ENCODE measurements at regions not wholly inside any gene's neighbourhood (a gene's known extent, or its start where the extent isn't known, plus 50 kb on each side); places are given as distances from the start of the nearest gene placed in this dataset.

GRCh38 chr5:110812639-110813038 is 73.8 kb downstream of the SLC25A46 start:
- H3K36me3 Mint-ChIP-seq (ENCODE audit: low read depth): no peaks in the 10 kb centered on the region
- ChIA-PET CTCF (no interaction called here), POLR2A (no interaction called here)
- H3K27ac Mint-ChIP-seq: no peak overlapping the region
- no peaks in the 10 kb centered on the region for H3K9me3 Mint-ChIP-seq
- H3K4me3 Mint-ChIP-seq: no peak overlapping the region
- H3K4me1 Mint-ChIP-seq (ENCODE audit: low read depth): no peaks in the 10 kb centered on the region
- TF ChIP-seq, protein P1, sequence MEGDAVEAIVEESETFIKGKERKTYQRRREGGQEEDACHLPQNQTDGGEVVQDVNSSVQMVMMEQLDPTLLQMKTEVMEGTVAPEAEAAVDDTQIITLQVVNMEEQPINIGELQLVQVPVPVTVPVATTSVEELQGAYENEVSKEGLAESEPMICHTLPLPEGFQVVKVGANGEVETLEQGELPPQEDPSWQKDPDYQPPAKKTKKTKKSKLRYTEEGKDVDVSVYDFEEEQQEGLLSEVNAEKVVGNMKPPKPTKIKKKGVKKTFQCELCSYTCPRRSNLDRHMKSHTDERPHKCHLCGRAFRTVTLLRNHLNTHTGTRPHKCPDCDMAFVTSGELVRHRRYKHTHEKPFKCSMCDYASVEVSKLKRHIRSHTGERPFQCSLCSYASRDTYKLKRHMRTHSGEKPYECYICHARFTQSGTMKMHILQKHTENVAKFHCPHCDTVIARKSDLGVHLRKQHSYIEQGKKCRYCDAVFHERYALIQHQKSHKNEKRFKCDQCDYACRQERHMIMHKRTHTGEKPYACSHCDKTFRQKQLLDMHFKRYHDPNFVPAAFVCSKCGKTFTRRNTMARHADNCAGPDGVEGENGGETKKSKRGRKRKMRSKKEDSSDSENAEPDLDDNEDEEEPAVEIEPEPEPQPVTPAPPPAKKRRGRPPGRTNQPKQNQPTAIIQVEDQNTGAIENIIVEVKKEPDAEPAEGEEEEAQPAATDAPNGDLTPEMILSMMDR (IDR thresholded peaks at IDR 0.05): no peak
- H3K27me3 Mint-ChIP-seq: peaks cover 4% of the 10 kb centered on the region
- DNase-seq (no peak), ATAC-seq (no peak)
- intact Hi-C loops (cut with micrococcal nuclease): no loop called here

- intact Hi-C loops (cut with micrococcal nuclease): no loop called here
- ATAC-seq: no peak
- H3K27ac Mint-ChIP-seq: no peak overlapping the region
- H3K4me3 Mint-ChIP-seq: no peak overlapping the region
- TF ChIP-seq, protein P1 (IDR thresholded peaks at IDR 0.05): no peak
- no peaks in the 10 kb centered on the region for H3K4me1 Mint-ChIP-seq (ENCODE audit: low read depth)
- no peak for DNase-seq
- peaks cover 5% of the 10 kb centered on the region for H3K27me3 Mint-ChIP-seq
- ChIA-PET POLR2A (no interaction called here), CTCF (no interaction called here)
- no peaks in the 10 kb centered on the region for H3K9me3 Mint-ChIP-seq
- no peaks in the 10 kb centered on the region for H3K36me3 Mint-ChIP-seq (ENCODE audit: low read depth)
Measured at GRCh38 chr5:110815916-110816605, 77.3 kb downstream of the SLC25A46 start.

DNA sequence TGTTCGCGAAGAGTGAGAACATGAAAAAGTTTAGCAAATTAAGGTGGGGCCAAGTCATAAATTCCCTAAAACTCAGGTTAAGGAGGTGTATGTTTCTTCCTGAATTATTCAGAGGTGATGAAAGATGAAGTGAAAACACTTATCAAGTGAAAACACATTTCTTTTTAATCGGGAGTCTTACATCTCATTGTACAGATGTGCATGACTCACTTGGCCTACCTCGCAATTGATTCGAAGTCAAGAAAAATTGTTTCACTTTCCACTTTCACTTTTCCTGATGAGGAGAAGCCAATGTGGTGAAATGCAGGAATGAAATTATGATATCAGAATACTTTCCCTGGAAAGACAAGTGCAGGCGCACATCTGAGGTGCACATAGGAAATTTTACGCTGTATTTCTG is 78.7 kb downstream of the SLC25A46 start:
- Mint-ChIP-seq H3K27ac (no peak overlapping the region), H3K27me3 (peaks cover 6% of the 10 kb centered on the region), H3K36me3 (ENCODE audit: low read depth) (no peaks in the 10 kb centered on the region), H3K4me1 (ENCODE audit: low read depth) (no peaks in the 10 kb centered on the region), H3K4me3 (no peak overlapping the region), H3K9me3 (no peaks in the 10 kb centered on the region)
- TF ChIP-seq, protein P1 (IDR thresholded peaks at IDR 0.05): no peak
- no peak for DNase-seq
- no peak for ATAC-seq
- ChIA-PET CTCF (no interaction called here), POLR2A (no interaction called here)
- intact Hi-C loops (cut with micrococcal nuclease): no loop called here

DNA sequence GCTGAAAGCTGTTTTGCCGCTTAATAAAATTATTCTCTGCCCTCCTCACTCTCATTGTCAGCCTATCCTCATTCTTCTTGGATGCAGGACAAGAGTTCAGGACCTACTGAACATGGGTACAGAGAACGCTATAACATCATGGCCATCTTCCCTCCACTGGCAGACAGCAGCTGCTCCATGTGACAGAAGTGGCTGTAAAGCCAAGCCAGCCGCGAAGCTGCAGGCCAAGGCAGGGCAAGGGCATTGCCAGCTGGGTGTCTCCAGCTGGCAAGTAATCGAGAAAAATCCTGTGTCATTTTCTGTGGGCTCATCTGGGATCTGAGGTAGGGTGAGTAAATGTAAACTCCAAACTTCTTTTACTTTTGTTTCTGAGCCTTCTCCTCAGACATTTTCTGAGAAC is 84.8 kb downstream of the SLC25A46 start:
- Mint-ChIP-seq H3K36me3 (ENCODE audit: low read depth) (no peaks in the 10 kb centered on the region), H3K27me3 (peaks cover 3% of the 10 kb centered on the region), H3K4me3 (no peak overlapping the region), H3K9me3 (peaks cover 23% of the 10 kb centered on the region), H3K27ac (no peak overlapping the region), H3K4me1 (ENCODE audit: low read depth) (no peaks in the 10 kb centered on the region)
- ChIA-PET CTCF (no interaction called here), POLR2A (no interaction called here)
- no peak for DNase-seq
- TF ChIP-seq, protein P1 (IDR thresholded peaks at IDR 0.05): no peak
- intact Hi-C loops (cut with micrococcal nuclease): no loop called here
- ATAC-seq: no peak

- Mint-ChIP-seq H3K4me1 (ENCODE audit: low read depth) (no peaks in the 10 kb centered on the region), H3K27ac (no peak overlapping the region), H3K4me3 (no peak overlapping the region), H3K9me3 (peaks cover 24% of the 10 kb centered on the region), H3K27me3 (peaks cover 3% of the 10 kb centered on the region), H3K36me3 (ENCODE audit: low read depth) (no peaks in the 10 kb centered on the region)
- intact Hi-C loops (cut with micrococcal nuclease): no loop called here
- no peak for DNase-seq
- TF ChIP-seq, protein P1 (IDR thresholded peaks at IDR 0.05): no peak
- ChIA-PET POLR2A (no interaction called here), CTCF (no interaction called here)
- no peak for ATAC-seq
Measured at GRCh38 chr5:110824936-110825441, 86.2 kb downstream of the SLC25A46 start.
